Panc1 (cell line): ENCODE measurements at regions not wholly inside any gene's neighbourhood (a gene's known extent, or its start where the extent isn't known, plus 50 kb on each side); places are given as distances from the start of the nearest gene placed in this dataset.

Source experiments
- CTCF ChIP-seq: fragments of 450-650 bp; IDR thresholded peaks from 2 replicates; pipeline ENCODE4 v1.5.1; 2017; ENCODE audit warnings: mild to moderate bottlenecking
- POLR2AphosphoS5 ChIP-seq: IDR thresholded peaks from 2 replicates; pipeline ENCODE4 v1.6.1; 2012; ENCODE audit warnings: mild to moderate bottlenecking, low read depth, low read length, moderate library complexity
- REST ChIP-seq, 2 experiments: IDR thresholded peaks; 2 replicates each; pipeline ENCODE4 v1.6.1; 2011 to 2012; ENCODE audit warnings: low read depth in 2 of 2, control low read depth in 1 of 2, low read length in 1 of 2, mild to moderate bottlenecking in 1 of 2, moderate library complexity in 1 of 2; ENCODE audit not compliant: insufficient read depth in 1 of 2
- SIN3A ChIP-seq: IDR thresholded peaks from 2 replicates; pipeline ENCODE4 v1.6.1; 2012; ENCODE audit warnings: low read depth, mild to moderate bottlenecking, low read length, moderate library complexity, borderline replicate concordance; ENCODE audit not compliant: insufficient read depth
- TCF7L2 ChIP-seq: IDR thresholded peaks from 2 replicates; pipeline ENCODE4 v1.6.1; 2011; ENCODE audit warnings: mild to moderate bottlenecking, low read depth, low read length, inconsistent platforms

- TF ChIP-seq REST (IDR thresholded peaks at IDR 0.05; ENCODE audit: insufficient read depth in 1 of 2, low read depth in 2 of 2, low read length in 1 of 2) (no peak), CTCF (no peak), SIN3A (no peak), POLR2AphosphoS5 (no peak), TCF7L2 (no peak)
These were observed 284.4 kb downstream of the PRR16 start for GRCh38 chr5:120748474-120748873.
